ENCODE measurements at regions not wholly inside any gene's neighbourhood (a gene's known extent, or its start where the extent isn't known, plus 50 kb on each side); places are given as distances from the start of the nearest gene placed in this dataset.

DNA sequence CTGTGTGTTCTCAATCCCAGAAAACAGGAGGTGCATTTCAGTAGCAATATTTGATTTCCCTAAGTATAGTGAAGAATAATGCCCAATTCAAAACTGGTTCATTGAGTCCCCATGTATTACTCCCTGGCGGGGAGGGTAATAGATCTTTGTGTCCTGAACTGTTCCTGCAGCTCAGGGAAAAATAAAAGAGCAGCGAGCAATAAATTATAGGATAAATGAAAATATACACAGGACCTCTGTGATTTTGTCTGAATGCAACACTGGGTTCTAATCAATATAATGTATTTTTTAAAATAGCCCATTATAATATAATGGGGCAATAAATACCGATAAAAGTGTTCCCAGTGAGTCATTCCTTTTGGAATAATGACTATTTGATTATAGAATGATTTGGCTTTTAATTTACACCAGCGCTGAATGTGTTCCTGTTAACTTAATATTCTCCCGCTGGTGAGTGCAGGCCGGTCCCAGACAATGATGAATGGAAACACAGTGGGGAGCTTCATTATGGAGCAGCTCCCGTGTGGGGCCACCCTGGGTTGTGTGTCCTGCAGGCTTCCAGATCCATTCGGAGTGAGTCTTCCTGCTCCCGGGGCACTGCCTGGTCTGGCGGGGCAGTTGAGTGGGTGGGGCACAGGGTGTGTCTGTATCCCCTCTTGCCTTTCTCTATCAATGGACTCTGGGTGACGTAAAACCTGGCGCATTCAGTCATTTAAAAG is 263.1 kb downstream of the ACTR3B start:
- TF ChIP-seq, protein P1, sequence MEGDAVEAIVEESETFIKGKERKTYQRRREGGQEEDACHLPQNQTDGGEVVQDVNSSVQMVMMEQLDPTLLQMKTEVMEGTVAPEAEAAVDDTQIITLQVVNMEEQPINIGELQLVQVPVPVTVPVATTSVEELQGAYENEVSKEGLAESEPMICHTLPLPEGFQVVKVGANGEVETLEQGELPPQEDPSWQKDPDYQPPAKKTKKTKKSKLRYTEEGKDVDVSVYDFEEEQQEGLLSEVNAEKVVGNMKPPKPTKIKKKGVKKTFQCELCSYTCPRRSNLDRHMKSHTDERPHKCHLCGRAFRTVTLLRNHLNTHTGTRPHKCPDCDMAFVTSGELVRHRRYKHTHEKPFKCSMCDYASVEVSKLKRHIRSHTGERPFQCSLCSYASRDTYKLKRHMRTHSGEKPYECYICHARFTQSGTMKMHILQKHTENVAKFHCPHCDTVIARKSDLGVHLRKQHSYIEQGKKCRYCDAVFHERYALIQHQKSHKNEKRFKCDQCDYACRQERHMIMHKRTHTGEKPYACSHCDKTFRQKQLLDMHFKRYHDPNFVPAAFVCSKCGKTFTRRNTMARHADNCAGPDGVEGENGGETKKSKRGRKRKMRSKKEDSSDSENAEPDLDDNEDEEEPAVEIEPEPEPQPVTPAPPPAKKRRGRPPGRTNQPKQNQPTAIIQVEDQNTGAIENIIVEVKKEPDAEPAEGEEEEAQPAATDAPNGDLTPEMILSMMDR (IDR thresholded peaks at IDR 0.05 in 8 of 11, conservative IDR thresholded peaks at IDR 0.05 in 3 of 11) = no peak
- no peak for TF ChIP-seq POLR2A (IDR thresholded peaks at IDR 0.05)

Measured in spleen (tissue), 7 donors.